C4-2B (cell line): ENCODE measurements at regions not wholly inside any gene's neighbourhood (a gene's known extent, or its start where the extent isn't known, plus 50 kb on each side); places are given as distances from the start of the nearest gene placed in this dataset.

Source experiments
- CTCF ChIP-seq: fragments of 450-650 bp; conservative IDR thresholded peaks from 2 replicates; pipeline ENCODE4 v1.5.1; 2017; ENCODE audit warnings: mild to moderate bottlenecking
- ZFX ChIP-seq: fragments of 450-650 bp; IDR thresholded peaks from 2 replicates; pipeline ENCODE4 v1.6.1; 2017

GRCh38 chrX:23578079-23578478 lies 89.2 kb upstream of the PRDX4 start:
- TF ChIP-seq CTCF: no peak
- no peak for TF ChIP-seq ZFX
